ENCODE measurements at regions not wholly inside any gene's neighbourhood (a gene's known extent, or its start where the extent isn't known, plus 50 kb on each side); places are given as distances from the start of the nearest gene placed in this dataset.

GRCh38 chr7:131119381-131119780 is 208.3 kb upstream of the MKLN1 start:
- TF ChIP-seq, protein P1, sequence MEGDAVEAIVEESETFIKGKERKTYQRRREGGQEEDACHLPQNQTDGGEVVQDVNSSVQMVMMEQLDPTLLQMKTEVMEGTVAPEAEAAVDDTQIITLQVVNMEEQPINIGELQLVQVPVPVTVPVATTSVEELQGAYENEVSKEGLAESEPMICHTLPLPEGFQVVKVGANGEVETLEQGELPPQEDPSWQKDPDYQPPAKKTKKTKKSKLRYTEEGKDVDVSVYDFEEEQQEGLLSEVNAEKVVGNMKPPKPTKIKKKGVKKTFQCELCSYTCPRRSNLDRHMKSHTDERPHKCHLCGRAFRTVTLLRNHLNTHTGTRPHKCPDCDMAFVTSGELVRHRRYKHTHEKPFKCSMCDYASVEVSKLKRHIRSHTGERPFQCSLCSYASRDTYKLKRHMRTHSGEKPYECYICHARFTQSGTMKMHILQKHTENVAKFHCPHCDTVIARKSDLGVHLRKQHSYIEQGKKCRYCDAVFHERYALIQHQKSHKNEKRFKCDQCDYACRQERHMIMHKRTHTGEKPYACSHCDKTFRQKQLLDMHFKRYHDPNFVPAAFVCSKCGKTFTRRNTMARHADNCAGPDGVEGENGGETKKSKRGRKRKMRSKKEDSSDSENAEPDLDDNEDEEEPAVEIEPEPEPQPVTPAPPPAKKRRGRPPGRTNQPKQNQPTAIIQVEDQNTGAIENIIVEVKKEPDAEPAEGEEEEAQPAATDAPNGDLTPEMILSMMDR (conservative IDR thresholded peaks at IDR 0.05; ENCODE audit: low read depth, low read length) = no peak
- no peak overlapping the region for H3K4me3 ChIP-seq (ENCODE audit: low read length)
- no peak for DNase-seq (ENCODE audit: low read depth)

DNA sequence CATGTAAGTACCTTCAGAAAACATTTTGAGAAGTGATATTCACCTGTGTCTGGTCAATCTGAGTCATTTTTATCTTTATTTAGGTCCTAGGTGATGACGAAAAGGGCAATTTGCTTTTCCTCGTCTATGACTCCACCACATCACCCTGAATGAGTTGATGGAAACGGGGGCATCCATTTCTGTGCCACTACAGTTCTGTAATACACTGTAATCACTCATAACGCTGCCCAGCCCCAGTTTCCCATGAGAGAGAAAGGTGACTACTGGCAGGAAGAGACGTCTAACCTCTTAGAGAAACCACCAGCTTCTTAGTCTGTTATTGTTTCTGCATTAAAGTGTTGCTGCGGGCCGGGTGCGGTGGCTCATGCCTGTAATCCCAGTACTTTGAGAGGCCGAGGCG is 205.3 kb upstream of the MKLN1 start:
- TF ChIP-seq, protein P1 (conservative IDR thresholded peaks at IDR 0.05; ENCODE audit: low read depth, low read length) = no peak
- no peak for DNase-seq (ENCODE audit: low read depth)
- H3K4me3 ChIP-seq (ENCODE audit: low read length) = no peak overlapping the region

GRCh38 chr7:131124001-131124629 is 203.6 kb upstream of the MKLN1 start:
- no peak for DNase-seq (ENCODE audit: low read depth)
- TF ChIP-seq, protein P1 (conservative IDR thresholded peaks at IDR 0.05; ENCODE audit: low read depth, low read length) = no peak
- no peak overlapping the region for H3K4me3 ChIP-seq (ENCODE audit: low read length)

- no peak overlapping the region for H3K4me3 ChIP-seq (ENCODE audit: low read length)
- TF ChIP-seq, protein P1 (conservative IDR thresholded peaks at IDR 0.05; ENCODE audit: low read depth, low read length) = no peak
- no peak for DNase-seq (ENCODE audit: low read depth)
Observed at GRCh38 chr7:131124867-131125266, 202.8 kb upstream of the MKLN1 start.

DNA sequence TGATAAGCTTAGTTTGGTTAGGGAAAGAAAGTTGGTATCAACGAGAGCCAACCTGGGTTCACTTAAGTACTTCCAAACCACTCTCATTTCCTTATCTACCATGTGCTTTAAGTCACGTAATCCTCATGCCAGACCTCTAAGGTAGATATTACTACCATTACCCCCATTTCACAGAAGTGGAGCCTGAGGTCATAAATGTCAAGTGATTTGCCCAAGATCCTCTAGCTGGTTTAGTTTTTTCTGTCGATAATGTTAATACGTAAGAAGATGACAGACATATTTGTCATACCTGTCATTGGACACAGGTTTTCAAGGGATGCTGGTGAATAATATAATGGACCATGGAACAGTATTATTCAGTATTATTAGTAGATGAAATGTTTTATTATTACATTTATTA is 197.4 kb upstream of the MKLN1 start:
- TF ChIP-seq, protein P1 (conservative IDR thresholded peaks at IDR 0.05; ENCODE audit: low read depth, low read length) = no peak
- no peak for DNase-seq (ENCODE audit: low read depth)
- no peak overlapping the region for H3K4me3 ChIP-seq (ENCODE audit: low read length)

GRCh38 chr7:131131012-131131745 is 196.5 kb upstream of the MKLN1 start:
- TF ChIP-seq, protein P1 (conservative IDR thresholded peaks at IDR 0.05; ENCODE audit: low read depth, low read length) = no peak
- no peak overlapping the region for H3K4me3 ChIP-seq (ENCODE audit: low read length)
- no peak for DNase-seq (ENCODE audit: low read depth)
